ENCODE measurements at regions not wholly inside any gene's neighbourhood (a gene's known extent, or its start where the extent isn't known, plus 50 kb on each side); places are given as distances from the start of the nearest gene placed in this dataset.

GRCh38 chr2:41119489-41119888 lies 667.6 kb upstream of the SLC8A1 start:
- Histone ChIP-seq H3K36me3 (ENCODE audit: control insufficient read depth, insufficient read depth, low read length) (no peaks in the 10 kb centered on the region), H3K27ac (ENCODE audit: low read depth, low read length) (no peak overlapping the region), H3K4me3 (ENCODE audit: low read length) (no peak overlapping the region), H3K27me3 (ENCODE audit: control insufficient read depth, insufficient read depth, low read length) (no peaks in the 10 kb centered on the region), H3K9ac (ENCODE audit: low read length) (no peak overlapping the region), H3K4me1 (ENCODE audit: control insufficient read depth, insufficient read depth, low read length) (no peaks in the 10 kb centered on the region)

- Histone ChIP-seq H3K9ac (ENCODE audit: low read length) (no peak overlapping the region), H3K4me1 (ENCODE audit: control insufficient read depth, insufficient read depth, low read length) (no peaks in the 10 kb centered on the region), H3K36me3 (ENCODE audit: control insufficient read depth, insufficient read depth, low read length) (no peaks in the 10 kb centered on the region), H3K4me3 (ENCODE audit: low read length) (no peak overlapping the region), H3K27ac (ENCODE audit: low read depth, low read length) (no peak overlapping the region), H3K27me3 (ENCODE audit: control insufficient read depth, insufficient read depth, low read length) (no peaks in the 10 kb centered on the region)
Measured at GRCh38 chr2:41123341-41123740, 671.5 kb upstream of the SLC8A1 start.

- Histone ChIP-seq H3K27me3 (ENCODE audit: control insufficient read depth, insufficient read depth, low read length) (no peaks in the 10 kb centered on the region), H3K36me3 (ENCODE audit: control insufficient read depth, insufficient read depth, low read length) (no peaks in the 10 kb centered on the region), H3K27ac (ENCODE audit: low read depth, low read length) (no peak overlapping the region), H3K4me1 (ENCODE audit: control insufficient read depth, insufficient read depth, low read length) (no peaks in the 10 kb centered on the region), H3K9ac (ENCODE audit: low read length) (no peak overlapping the region), H3K4me3 (ENCODE audit: low read length) (no peak overlapping the region)
Measured at GRCh38 chr2:41127351-41127750, 675.5 kb upstream of the SLC8A1 start.

GRCh38 chr2:41129988-41130387 lies 678.1 kb upstream of the SLC8A1 start:
- Histone ChIP-seq H3K36me3 (ENCODE audit: control insufficient read depth, insufficient read depth, low read length) (no peaks in the 10 kb centered on the region), H3K9ac (ENCODE audit: low read length) (no peak overlapping the region), H3K4me3 (ENCODE audit: low read length) (no peak overlapping the region), H3K4me1 (ENCODE audit: control insufficient read depth, insufficient read depth, low read length) (no peaks in the 10 kb centered on the region), H3K27ac (ENCODE audit: low read depth, low read length) (no peak overlapping the region), H3K27me3 (ENCODE audit: control insufficient read depth, insufficient read depth, low read length) (no peaks in the 10 kb centered on the region)

- no peak overlapping the region for H3K4me3 ChIP-seq (ENCODE audit: low read length)
Measured at GRCh38 chr2:41137031-41137430, 685.1 kb upstream of the SLC8A1 start.

GRCh38 chr2:41141146-41141791 lies 689.4 kb upstream of the SLC8A1 start:
- no peak overlapping the region for H3K27ac ChIP-seq (ENCODE audit: low read depth, low read length)
- H3K27me3 ChIP-seq (ENCODE audit: control insufficient read depth, insufficient read depth, low read length), result no peaks in the 10 kb centered on the region
- no peak overlapping the region for H3K4me3 ChIP-seq (ENCODE audit: low read length)
- H3K4me1 ChIP-seq (ENCODE audit: control insufficient read depth, insufficient read depth, low read length), result no peaks in the 10 kb centered on the region
- H3K36me3 ChIP-seq (ENCODE audit: control insufficient read depth, insufficient read depth, low read length), result no peaks in the 10 kb centered on the region
- H3K9ac ChIP-seq (ENCODE audit: low read length), result no peak overlapping the region

More at GRCh38 chr2:41137031-41137430, 685.1 kb upstream of the SLC8A1 start:
- Histone ChIP-seq H3K36me3 (ENCODE audit: control insufficient read depth, insufficient read depth, low read length) (no peaks in the 10 kb centered on the region), H3K27ac (ENCODE audit: low read depth, low read length) (no peak overlapping the region), H3K9ac (ENCODE audit: low read length) (no peak overlapping the region), H3K27me3 (ENCODE audit: control insufficient read depth, insufficient read depth, low read length) (no peaks in the 10 kb centered on the region), H3K4me1 (ENCODE audit: control insufficient read depth, insufficient read depth, low read length) (no peaks in the 10 kb centered on the region)

- H3K27me3 ChIP-seq (ENCODE audit: control insufficient read depth, insufficient read depth, low read length), result no peaks in the 10 kb centered on the region
- no peak overlapping the region for H3K27ac ChIP-seq (ENCODE audit: low read depth, low read length)
- H3K36me3 ChIP-seq (ENCODE audit: control insufficient read depth, insufficient read depth, low read length), result no peaks in the 10 kb centered on the region
- no peaks in the 10 kb centered on the region for H3K4me1 ChIP-seq (ENCODE audit: control insufficient read depth, insufficient read depth, low read length)
- no peak overlapping the region for H3K9ac ChIP-seq (ENCODE audit: low read length)
- no peak overlapping the region for H3K4me3 ChIP-seq (ENCODE audit: low read length)
Measured at GRCh38 chr2:41142478-41142877, 690.6 kb upstream of the SLC8A1 start.

GRCh38 chr2:41145066-41145465 lies 693.2 kb upstream of the SLC8A1 start:
- no peaks in the 10 kb centered on the region for H3K27me3 ChIP-seq (ENCODE audit: control insufficient read depth, insufficient read depth, low read length)

GRCh38 chr2:41149054-41149453 lies 697.2 kb upstream of the SLC8A1 start:
- H3K27ac ChIP-seq (ENCODE audit: low read depth, low read length), result no peak overlapping the region
- no peaks in the 10 kb centered on the region for H3K4me1 ChIP-seq (ENCODE audit: control insufficient read depth, insufficient read depth, low read length)
- H3K4me3 ChIP-seq (ENCODE audit: low read length), result no peak overlapping the region
- no peak overlapping the region for H3K9ac ChIP-seq (ENCODE audit: low read length)
- H3K36me3 ChIP-seq (ENCODE audit: control insufficient read depth, insufficient read depth, low read length), result no peaks in the 10 kb centered on the region
- no peaks in the 10 kb centered on the region for H3K27me3 ChIP-seq (ENCODE audit: control insufficient read depth, insufficient read depth, low read length)

More at GRCh38 chr2:41145066-41145465, 693.2 kb upstream of the SLC8A1 start:
- H3K4me1 ChIP-seq (ENCODE audit: control insufficient read depth, insufficient read depth, low read length), result no peaks in the 10 kb centered on the region
- no peaks in the 10 kb centered on the region for H3K36me3 ChIP-seq (ENCODE audit: control insufficient read depth, insufficient read depth, low read length)
- no peak overlapping the region for H3K4me3 ChIP-seq (ENCODE audit: low read length)
- no peak overlapping the region for H3K9ac ChIP-seq (ENCODE audit: low read length)
- H3K27ac ChIP-seq (ENCODE audit: low read depth, low read length), result no peak overlapping the region

GRCh38 chr2:41151746-41152145 lies 699.9 kb upstream of the SLC8A1 start:
- H3K27me3 ChIP-seq (ENCODE audit: control insufficient read depth, insufficient read depth, low read length), result no peaks in the 10 kb centered on the region
- no peak overlapping the region for H3K27ac ChIP-seq (ENCODE audit: low read depth, low read length)
- H3K4me1 ChIP-seq (ENCODE audit: control insufficient read depth, insufficient read depth, low read length), result no peaks in the 10 kb centered on the region
- no peak overlapping the region for H3K9ac ChIP-seq (ENCODE audit: low read length)
- H3K36me3 ChIP-seq (ENCODE audit: control insufficient read depth, insufficient read depth, low read length), result no peaks in the 10 kb centered on the region
- H3K4me3 ChIP-seq (ENCODE audit: low read length), result no peak overlapping the region

GRCh38 chr2:41152318-41152717 lies 700.4 kb upstream of the SLC8A1 start:
- no peak overlapping the region for H3K9ac ChIP-seq (ENCODE audit: low read length)
- H3K27ac ChIP-seq (ENCODE audit: low read depth, low read length), result no peak overlapping the region

GRCh38 chr2:41160439-41160838 lies 708.5 kb upstream of the SLC8A1 start:
- no peaks in the 10 kb centered on the region for H3K4me1 ChIP-seq (ENCODE audit: control insufficient read depth, insufficient read depth, low read length)
- H3K9ac ChIP-seq (ENCODE audit: low read length), result no peak overlapping the region
- H3K27me3 ChIP-seq (ENCODE audit: control insufficient read depth, insufficient read depth, low read length), result no peaks in the 10 kb centered on the region
- no peaks in the 10 kb centered on the region for H3K36me3 ChIP-seq (ENCODE audit: control insufficient read depth, insufficient read depth, low read length)
- no peak overlapping the region for H3K27ac ChIP-seq (ENCODE audit: low read depth, low read length)
- no peak overlapping the region for H3K4me3 ChIP-seq (ENCODE audit: low read length)

More at GRCh38 chr2:41152318-41152717, 700.4 kb upstream of the SLC8A1 start:
- no peaks in the 10 kb centered on the region for H3K36me3 ChIP-seq (ENCODE audit: control insufficient read depth, insufficient read depth, low read length)
- H3K4me3 ChIP-seq (ENCODE audit: low read length), result no peak overlapping the region
- no peaks in the 10 kb centered on the region for H3K27me3 ChIP-seq (ENCODE audit: control insufficient read depth, insufficient read depth, low read length)
- H3K4me1 ChIP-seq (ENCODE audit: control insufficient read depth, insufficient read depth, low read length), result no peaks in the 10 kb centered on the region

- no peaks in the 10 kb centered on the region for H3K27me3 ChIP-seq (ENCODE audit: control insufficient read depth, insufficient read depth, low read length)
- no peaks in the 10 kb centered on the region for H3K4me1 ChIP-seq (ENCODE audit: control insufficient read depth, insufficient read depth, low read length)
- no peak overlapping the region for H3K9ac ChIP-seq (ENCODE audit: low read length)
- no peak overlapping the region for H3K4me3 ChIP-seq (ENCODE audit: low read length)
- no peaks in the 10 kb centered on the region for H3K36me3 ChIP-seq (ENCODE audit: control insufficient read depth, insufficient read depth, low read length)
- H3K27ac ChIP-seq (ENCODE audit: low read depth, low read length), result no peak overlapping the region
Measured at GRCh38 chr2:41167014-41167413, 715.1 kb upstream of the SLC8A1 start.

Measured in rectal smooth muscle tissue (tissue), 1 donor.